HCT116 (cell line): ENCODE measurements at regions not wholly inside any gene's neighbourhood (a gene's known extent, or its start where the extent isn't known, plus 50 kb on each side); places are given as distances from the start of the nearest gene placed in this dataset.

Experiments used
- ATAC-seq: fragments of 200-7000 bp; cut with Tn5 transposase; 2 replicates; pipeline ENCODE4 v1.9.1; 2020; ENCODE audit warnings: mild to moderate bottlenecking, moderate library complexity
- BruUV-seq: library from RNA; stranded (reverse); fragments of 400-500 nt; replicated peaks from 2 replicates; lab custom pipeline; 2021; lab: Mats Ljungman, UMichigan
- CTCF ChIA-PET: fragments of 300-600 bp; sonication (Branson Sonifier 250); formaldehyde crosslinking; loops from one replicate; lab custom pipeline; 2021; ENCODE audit warnings: antibody characterized with exemption; lab: Charles Lee
- POLR2A ChIA-PET: fragments of 300-600, 350-600 bp; sonication (Branson Sonifier 250); formaldehyde crosslinking; loops from one replicate; lab custom pipeline; 2021; ENCODE audit warnings: antibody characterized with exemption; lab: Charles Lee
- RAD21 ChIA-PET, 2 experiments: fragments of 300-600 bp; sonication (Branson Sonifier 250); formaldehyde crosslinking; loops; one replicate each; lab custom pipeline; 2023; ENCODE audit warnings: low total read pairs in 2 of 2; ENCODE audit not compliant: uncharacterized antibody in 2 of 2, unreplicated experiment in 2 of 2, low non-redundant PET in 1 of 2; lab: Charles Lee
- DNase-seq: peaks from one replicate; pipeline ENCODE4 v3.0.0-alpha.2; 2010; ENCODE audit warnings: low read depth, low spot score
- H2AFZ ChIP-seq: fragments of 200-600 bp; shearing (Covaris generic), sonication (generic); 2 replicates; pipeline ENCODE4 v1.6.1; 2017; ENCODE audit warnings: low read depth, mixed run types, mixed read lengths, antibody characterized with exemption, low read length; ENCODE audit not compliant: poor library complexity, severe bottlenecking
- H3K27ac ChIP-seq: 2 replicates; pipeline ENCODE4 v1.5.1; 2012; ENCODE audit warnings: low read depth, low read length
- H3K27me3 ChIP-seq: fragments of 200-600 bp; sonication (generic); 2 replicates; pipeline ENCODE4 v1.6.1; 2016; ENCODE audit warnings: mixed run types, low read length, mixed read lengths; ENCODE audit not compliant: insufficient read depth
- H3K36me3 ChIP-seq, 2 experiments: fragments of 200-500 bp in 1 of 2; fragments of 200-600 bp in 1 of 2; sonication (Bioruptor generic) in 1 of 2; sonication (generic) in 1 of 2; 2 replicates each; pipeline versions ENCODE4 v1.5.1 to v1.6.1; 2014 to 2016; ENCODE audit warnings: low read length in 2 of 2, inconsistent platforms in 1 of 2, mixed read lengths in 1 of 2, mixed run types in 1 of 2; ENCODE audit not compliant: insufficient read depth in 2 of 2, control insufficient read depth in 1 of 2
- H3K4me1 ChIP-seq, 2 experiments: fragments of 200-600 bp in 1 of 2; sonication (generic) in 1 of 2; 2 replicates each; pipeline versions ENCODE4 v1.5.1 to v1.6.1; 2012 to 2017; ENCODE audit warnings: low read length in 2 of 2, inconsistent platforms in 1 of 2, mild to moderate bottlenecking in 1 of 2, mixed read lengths in 1 of 2, mixed run types in 1 of 2, moderate library complexity in 1 of 2; ENCODE audit not compliant: insufficient read depth in 2 of 2, control insufficient read depth in 1 of 2
- H3K4me2 ChIP-seq: fragments of 200-600 bp; sonication (generic); 2 replicates; pipeline ENCODE4 v1.6.1; 2017; ENCODE audit warnings: mixed run types, low read length, mixed read lengths
- H3K4me3 ChIP-seq, 2 experiments: fragments of 200-600 bp in 1 of 2; sonication (generic) in 1 of 2; replicated peaks in 1 of 2; 2 replicates each; pipeline ENCODE4 v1.5.1; 2011 to 2016; ENCODE audit warnings: low read length in 2 of 2, control low read depth in 1 of 2, low read depth in 1 of 2, mild to moderate bottlenecking in 1 of 2, mixed read lengths in 1 of 2, mixed run types in 1 of 2
- H3K79me2 ChIP-seq: fragments of 200-600 bp; sonication (generic); 2 replicates; pipeline ENCODE4 v1.6.1; 2017; ENCODE audit warnings: mild to moderate bottlenecking, mixed run types, low read length, moderate library complexity, mixed read lengths; ENCODE audit not compliant: insufficient read depth
- H3K9ac ChIP-seq: fragments of 200-600 bp; sonication (generic); 2 replicates; pipeline ENCODE4 v1.6.1; 2016; ENCODE audit warnings: low read length, mixed read lengths
- H3K9me2 ChIP-seq: fragments of 200-600 bp; sonication (generic), shearing (Covaris generic); 2 replicates; pipeline ENCODE4 v1.6.1; 2017; ENCODE audit warnings: mixed run types, mild to moderate bottlenecking, moderate library complexity; ENCODE audit not compliant: insufficient read depth
- H3K9me3 ChIP-seq, 2 experiments: fragments of 200-500 bp in 1 of 2; fragments of 200-600 bp in 1 of 2; sonication (Bioruptor generic) in 1 of 2; sonication (generic) in 1 of 2; 2 replicates each; pipeline ENCODE4 v1.6.1; 2014 to 2017; ENCODE audit warnings: low read length in 2 of 2, mixed read lengths in 2 of 2, inconsistent platforms in 1 of 2, low read depth in 1 of 2, mild to moderate bottlenecking in 1 of 2, mixed run types in 1 of 2, moderate library complexity in 1 of 2; ENCODE audit not compliant: control insufficient read depth in 1 of 2, insufficient read depth in 1 of 2
- H4K20me1 ChIP-seq: fragments of 200-600 bp; sonication (generic), shearing (Covaris generic); 2 replicates; pipeline ENCODE4 v1.6.1; 2017; ENCODE audit warnings: mixed run types, mild to moderate bottlenecking, moderate library complexity; ENCODE audit not compliant: insufficient read depth
- CBX3 ChIP-seq: IDR thresholded peaks from 2 replicates; pipeline ENCODE4 v1.6.1; 2012; ENCODE audit warnings: low read depth
- CEBPB ChIP-seq: IDR thresholded peaks from 2 replicates; pipeline ENCODE4 v1.6.1; 2012; ENCODE audit warnings: low read depth
- EZH2 ChIP-seq: fragments of 200-600 bp; sonication (generic); IDR thresholded peaks from 2 replicates; pipeline ENCODE4 v1.6.1; 2017; ENCODE audit warnings: antibody characterized with exemption, mixed run types
- EZH2phosphoT487 ChIP-seq: fragments of 200-600 bp; IDR thresholded peaks from 2 replicates; pipeline ENCODE4 v1.6.1; 2018; ENCODE audit warnings: antibody characterized with exemption, borderline replicate concordance
- FOSL1 ChIP-seq: IDR thresholded peaks from 2 replicates; pipeline ENCODE4 v1.6.1; 2012; ENCODE audit warnings: low read depth
- JUND ChIP-seq: IDR thresholded peaks from 2 replicates; pipeline ENCODE4 v1.6.1; 2012
- POLR2A ChIP-seq: IDR thresholded peaks from 2 replicates; pipeline ENCODE4 v1.7.0; 2011; ENCODE audit warnings: borderline replicate concordance; ENCODE audit not compliant: insufficient read depth, insufficient read length; ENCODE audit errors: extremely low read depth
- POLR2AphosphoS5 ChIP-seq: IDR thresholded peaks from 2 replicates; pipeline ENCODE4 v1.6.1; 2011; ENCODE audit warnings: mild to moderate bottlenecking, low read depth, low read length, moderate library complexity
- SIN3A ChIP-seq: IDR thresholded peaks from 2 replicates; pipeline ENCODE4 v1.6.1; 2012; ENCODE audit warnings: low read depth
- SRF ChIP-seq: IDR thresholded peaks from 2 replicates; pipeline ENCODE4 v1.6.1; 2012; ENCODE audit warnings: low read depth
- YY1 ChIP-seq: IDR thresholded peaks from 2 replicates; pipeline ENCODE4 v1.6.1; 2011; ENCODE audit warnings: low read length, low read depth, moderate library complexity, mild to moderate bottlenecking; ENCODE audit not compliant: insufficient replicate concordance; ENCODE audit errors: extremely low read depth
- ZFX ChIP-seq: fragments of 450-650 bp; IDR thresholded peaks from 2 replicates; pipeline ENCODE4 v1.6.1; 2017
- ZNF274 ChIP-seq: fragments of 200-500 bp; sonication (Bioruptor generic); IDR thresholded peaks from 2 replicates; pipeline ENCODE4 v1.6.1; 2014; ENCODE audit warnings: mild to moderate bottlenecking, low read depth, low read length, inconsistent platforms
- intact Hi-C: fragments of 100-400 bp; cut with micrococcal nuclease; formaldehyde crosslinking; loops from 2 replicates; pipeline ENCODE4 v1.10.0; 2022
- TF ChIP-seq, protein P1 (sequence below): IDR thresholded peaks from 2 replicates; pipeline ENCODE4 v1.6.1; 2012
- TF ChIP-seq, protein P2 (sequence below): IDR thresholded peaks from 2 replicates; pipeline ENCODE4 v1.6.1; 2011; ENCODE audit warnings: mild to moderate bottlenecking, low read length, moderate library complexity; ENCODE audit not compliant: insufficient replicate concordance; ENCODE audit errors: extremely low read depth
- TF ChIP-seq, protein P3 (sequence below): IDR thresholded peaks from 2 replicates; pipeline ENCODE4 v1.6.1; 2012; ENCODE audit warnings: low read depth
- TF ChIP-seq, protein P4 (sequence below), 3 experiments: fragments of 200-600 bp in 1 of 3; sonication (generic) in 1 of 3; IDR thresholded peaks in 2 of 3; conservative IDR thresholded peaks in 1 of 3; 2 replicates each; pipeline ENCODE4 v1.5.1; 2012 to 2017; ENCODE audit warnings: low read depth in 2 of 3, low read length in 2 of 3, antibody characterized with exemption in 1 of 3, borderline replicate concordance in 1 of 3, control low read depth in 1 of 3, mild to moderate bottlenecking in 1 of 3, mixed read lengths in 1 of 3, mixed run types in 1 of 3, moderate library complexity in 1 of 3; ENCODE audit not compliant: insufficient read depth in 1 of 3

DNA sequence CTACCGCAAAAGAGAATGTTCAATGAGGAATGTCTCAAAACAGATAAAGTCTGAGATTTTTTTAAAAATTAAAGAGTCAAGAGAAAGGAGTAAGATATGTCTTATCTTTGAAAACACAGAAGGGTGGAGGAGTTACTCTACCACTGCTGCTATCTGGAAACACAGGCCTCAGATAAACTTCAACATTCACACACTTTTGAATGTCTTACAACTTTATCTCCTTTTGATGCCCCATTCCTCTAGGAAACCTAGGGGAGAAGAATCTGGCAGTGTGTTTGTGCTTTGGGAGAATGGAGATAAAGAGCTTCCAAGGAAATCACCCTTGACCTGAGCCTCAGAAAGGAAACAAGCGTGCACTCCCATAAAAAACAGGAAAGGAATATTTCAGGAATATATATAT, 468.2 kb downstream of the PLOD2 start:
- CTCF ChIA-PET = no interaction called here
- no peak overlapping the region for H2AFZ ChIP-seq
- no peak overlapping the region for H3K4me2 ChIP-seq
- ATAC-seq = no peak
- no peak for TF ChIP-seq EZH2
- no peak for TF ChIP-seq CEBPB
- no peak for TF ChIP-seq SRF
- TF ChIP-seq, protein P1, sequence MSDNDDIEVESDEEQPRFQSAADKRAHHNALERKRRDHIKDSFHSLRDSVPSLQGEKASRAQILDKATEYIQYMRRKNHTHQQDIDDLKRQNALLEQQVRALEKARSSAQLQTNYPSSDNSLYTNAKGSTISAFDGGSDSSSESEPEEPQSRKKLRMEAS = no peak
- TF ChIP-seq SIN3A = no peak
- no peak for TF ChIP-seq FOSL1
- TF ChIP-seq YY1 = no peak
- TF ChIP-seq, protein P2, sequence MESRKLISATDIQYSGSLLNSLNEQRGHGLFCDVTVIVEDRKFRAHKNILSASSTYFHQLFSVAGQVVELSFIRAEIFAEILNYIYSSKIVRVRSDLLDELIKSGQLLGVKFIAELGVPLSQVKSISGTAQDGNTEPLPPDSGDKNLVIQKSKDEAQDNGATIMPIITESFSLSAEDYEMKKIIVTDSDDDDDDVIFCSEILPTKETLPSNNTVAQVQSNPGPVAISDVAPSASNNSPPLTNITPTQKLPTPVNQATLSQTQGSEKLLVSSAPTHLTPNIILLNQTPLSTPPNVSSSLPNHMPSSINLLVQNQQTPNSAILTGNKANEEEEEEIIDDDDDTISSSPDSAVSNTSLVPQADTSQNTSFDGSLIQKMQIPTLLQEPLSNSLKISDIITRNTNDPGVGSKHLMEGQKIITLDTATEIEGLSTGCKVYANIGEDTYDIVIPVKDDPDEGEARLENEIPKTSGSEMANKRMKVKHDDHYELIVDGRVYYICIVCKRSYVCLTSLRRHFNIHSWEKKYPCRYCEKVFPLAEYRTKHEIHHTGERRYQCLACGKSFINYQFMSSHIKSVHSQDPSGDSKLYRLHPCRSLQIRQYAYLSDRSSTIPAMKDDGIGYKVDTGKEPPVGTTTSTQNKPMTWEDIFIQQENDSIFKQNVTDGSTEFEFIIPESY = no peak
- no peak for TF ChIP-seq POLR2A
- no peak for TF ChIP-seq POLR2AphosphoS5
- no peak for TF ChIP-seq ZFX
- TF ChIP-seq, protein P3, sequence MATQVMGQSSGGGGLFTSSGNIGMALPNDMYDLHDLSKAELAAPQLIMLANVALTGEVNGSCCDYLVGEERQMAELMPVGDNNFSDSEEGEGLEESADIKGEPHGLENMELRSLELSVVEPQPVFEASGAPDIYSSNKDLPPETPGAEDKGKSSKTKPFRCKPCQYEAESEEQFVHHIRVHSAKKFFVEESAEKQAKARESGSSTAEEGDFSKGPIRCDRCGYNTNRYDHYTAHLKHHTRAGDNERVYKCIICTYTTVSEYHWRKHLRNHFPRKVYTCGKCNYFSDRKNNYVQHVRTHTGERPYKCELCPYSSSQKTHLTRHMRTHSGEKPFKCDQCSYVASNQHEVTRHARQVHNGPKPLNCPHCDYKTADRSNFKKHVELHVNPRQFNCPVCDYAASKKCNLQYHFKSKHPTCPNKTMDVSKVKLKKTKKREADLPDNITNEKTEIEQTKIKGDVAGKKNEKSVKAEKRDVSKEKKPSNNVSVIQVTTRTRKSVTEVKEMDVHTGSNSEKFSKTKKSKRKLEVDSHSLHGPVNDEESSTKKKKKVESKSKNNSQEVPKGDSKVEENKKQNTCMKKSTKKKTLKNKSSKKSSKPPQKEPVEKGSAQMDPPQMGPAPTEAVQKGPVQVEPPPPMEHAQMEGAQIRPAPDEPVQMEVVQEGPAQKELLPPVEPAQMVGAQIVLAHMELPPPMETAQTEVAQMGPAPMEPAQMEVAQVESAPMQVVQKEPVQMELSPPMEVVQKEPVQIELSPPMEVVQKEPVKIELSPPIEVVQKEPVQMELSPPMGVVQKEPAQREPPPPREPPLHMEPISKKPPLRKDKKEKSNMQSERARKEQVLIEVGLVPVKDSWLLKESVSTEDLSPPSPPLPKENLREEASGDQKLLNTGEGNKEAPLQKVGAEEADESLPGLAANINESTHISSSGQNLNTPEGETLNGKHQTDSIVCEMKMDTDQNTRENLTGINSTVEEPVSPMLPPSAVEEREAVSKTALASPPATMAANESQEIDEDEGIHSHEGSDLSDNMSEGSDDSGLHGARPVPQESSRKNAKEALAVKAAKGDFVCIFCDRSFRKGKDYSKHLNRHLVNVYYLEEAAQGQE = no peak
- TF ChIP-seq ZNF274 = no peak
- TF ChIP-seq, protein P4, sequence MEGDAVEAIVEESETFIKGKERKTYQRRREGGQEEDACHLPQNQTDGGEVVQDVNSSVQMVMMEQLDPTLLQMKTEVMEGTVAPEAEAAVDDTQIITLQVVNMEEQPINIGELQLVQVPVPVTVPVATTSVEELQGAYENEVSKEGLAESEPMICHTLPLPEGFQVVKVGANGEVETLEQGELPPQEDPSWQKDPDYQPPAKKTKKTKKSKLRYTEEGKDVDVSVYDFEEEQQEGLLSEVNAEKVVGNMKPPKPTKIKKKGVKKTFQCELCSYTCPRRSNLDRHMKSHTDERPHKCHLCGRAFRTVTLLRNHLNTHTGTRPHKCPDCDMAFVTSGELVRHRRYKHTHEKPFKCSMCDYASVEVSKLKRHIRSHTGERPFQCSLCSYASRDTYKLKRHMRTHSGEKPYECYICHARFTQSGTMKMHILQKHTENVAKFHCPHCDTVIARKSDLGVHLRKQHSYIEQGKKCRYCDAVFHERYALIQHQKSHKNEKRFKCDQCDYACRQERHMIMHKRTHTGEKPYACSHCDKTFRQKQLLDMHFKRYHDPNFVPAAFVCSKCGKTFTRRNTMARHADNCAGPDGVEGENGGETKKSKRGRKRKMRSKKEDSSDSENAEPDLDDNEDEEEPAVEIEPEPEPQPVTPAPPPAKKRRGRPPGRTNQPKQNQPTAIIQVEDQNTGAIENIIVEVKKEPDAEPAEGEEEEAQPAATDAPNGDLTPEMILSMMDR (IDR thresholded peaks at IDR 0.05 in 2 of 3, conservative IDR thresholded peaks at IDR 0.05 in 1 of 3; ENCODE audit: borderline replicate concordance in 1 of 3, insufficient read depth in 1 of 3, low read depth in 2 of 3, low read length in 2 of 3) = no peak
- TF ChIP-seq JUND = no peak
- TF ChIP-seq CBX3 = no peak
- no peak for TF ChIP-seq EZH2phosphoT487
- no peaks in the 10 kb centered on the region for H3K9me2 ChIP-seq
- H4K20me1 ChIP-seq = no peaks in the 10 kb centered on the region
- POLR2A ChIA-PET = no interaction called here
- no peaks in the 10 kb centered on the region for H3K9me3 ChIP-seq
- DNase-seq = no peak
- H3K4me3 ChIP-seq = no peak overlapping the region
- H3K36me3 ChIP-seq = no peaks in the 10 kb centered on the region
- H3K27me3 ChIP-seq = no peaks in the 10 kb centered on the region
- no TSS peak for BruUV-seq
- H3K27ac ChIP-seq = no peak overlapping the region
- H3K79me2 ChIP-seq = no peaks in the 10 kb centered on the region
- no peaks in the 10 kb centered on the region for H3K4me1 ChIP-seq
- H3K9ac ChIP-seq = no peak overlapping the region
- RAD21 ChIA-PET = no interaction called here
- intact Hi-C loops = no loop called here
